WTC11 (cell line): ENCODE measurements at regions not wholly inside any gene's neighbourhood (a gene's known extent, or its start where the extent isn't known, plus 50 kb on each side); places are given as distances from the start of the nearest gene placed in this dataset.
A peak's percentile ranks its signal among the peaks of the same experiment; 100 is the strongest.
"Not testable (repeated sequence)": the region's sequence is repeated elsewhere in the genome, so short reads cannot be mapped to it uniquely, and the experiment has no call there.

ENCODE experiments used
- ATAC-seq: fragments of 200-7000 bp; cut with Tn5 transposase; 2 replicates; pipeline ENCODE4 v1.10.0; 2021; ENCODE audit warnings: mild to moderate bottlenecking, moderate library complexity
- CTCF ChIA-PET: fragments of 300-600 bp; sonication (Branson Sonifier 250); formaldehyde crosslinking; loops from one replicate; lab custom pipeline; 2021; ENCODE audit warnings: antibody characterized with exemption; lab: Charles Lee
- POLR2A ChIA-PET: fragments of 350-600 bp; sonication (Branson Sonifier 250); formaldehyde crosslinking; loops from one replicate; lab custom pipeline; 2021; ENCODE audit warnings: antibody characterized with exemption; lab: Charles Lee
- DNase-seq: peaks from one replicate; pipeline ENCODE4 v3.0.0; 2021; ENCODE audit warnings: low spot score
- H3K27ac Mint-ChIP-seq: 2 replicates; pipeline ENCODE4 v1.8.0; 2021; ENCODE audit warnings: mixed read lengths
- H3K27me3 Mint-ChIP-seq: 2 replicates; pipeline ENCODE4 v1.8.0; 2021; ENCODE audit warnings: low read depth, mild to moderate bottlenecking, moderate library complexity, mixed read lengths
- H3K36me3 Mint-ChIP-seq: 2 replicates; pipeline ENCODE4 v1.8.0; 2021; ENCODE audit warnings: mixed read lengths
- H3K4me1 Mint-ChIP-seq: 2 replicates; pipeline ENCODE4 v1.8.0; 2022; ENCODE audit warnings: mixed read lengths
- H3K4me3 Mint-ChIP-seq: 2 replicates; pipeline ENCODE4 v1.8.0; 2021; ENCODE audit warnings: mild to moderate bottlenecking, moderate library complexity, mixed read lengths
- H3K9me3 Mint-ChIP-seq: 2 replicates; pipeline ENCODE4 v1.8.0; 2021; ENCODE audit warnings: mixed read lengths
- CREB1 ChIP-seq: sonication (generic); formaldehyde crosslinking; IDR thresholded peaks from 2 replicates; pipeline ENCODE4 v1.8.0; 2023; ENCODE audit warnings: mild to moderate bottlenecking, missing genetic modification reagents
- CREM ChIP-seq: sonication (generic); formaldehyde crosslinking; IDR thresholded peaks from 2 replicates; pipeline ENCODE4 v1.8.1; 2022; ENCODE audit warnings: mild to moderate bottlenecking, missing genetic modification reagents, moderate library complexity
- FOXJ3 ChIP-seq: sonication (generic); formaldehyde crosslinking; IDR thresholded peaks from 2 replicates; pipeline ENCODE4 v1.9.0; 2021; ENCODE audit warnings: missing genetic modification reagents, mild to moderate bottlenecking, borderline replicate concordance
- FOXK1 ChIP-seq: sonication (generic); formaldehyde crosslinking; IDR thresholded peaks from 2 replicates; pipeline ENCODE4 v1.8.0; 2022; ENCODE audit warnings: mild to moderate bottlenecking, moderate library complexity, missing genetic modification reagents
- FOXP1 ChIP-seq: sonication (generic); formaldehyde crosslinking; IDR thresholded peaks from 2 replicates; pipeline ENCODE4 v1.8.0; 2022; ENCODE audit warnings: missing genetic modification reagents, mild to moderate bottlenecking, moderate library complexity, borderline replicate concordance
- GRHL2 ChIP-seq: fragments of 250-450 bp; sonication (Bioruptor Pico); IDR thresholded peaks from 2 replicates; pipeline ENCODE4 v1.8.0; 2022; ENCODE audit warnings: mild to moderate bottlenecking, moderate library complexity; ENCODE audit not compliant: insufficient replicate concordance, severe bottlenecking
- JAZF1 ChIP-seq: fragments of 250-450 bp; sonication (Bioruptor Pico); IDR thresholded peaks from 2 replicates; pipeline ENCODE4 v1.9.0; 2021; ENCODE audit warnings: moderate library complexity, mild to moderate bottlenecking, inconsistent platforms
- KAT7 ChIP-seq: sonication (generic); formaldehyde crosslinking; IDR thresholded peaks from 2 replicates; pipeline ENCODE4 v1.8.1; 2023; ENCODE audit warnings: missing genetic modification reagents, mild to moderate bottlenecking, borderline replicate concordance
- MLX ChIP-seq: sonication (generic); formaldehyde crosslinking; IDR thresholded peaks from 2 replicates; pipeline ENCODE4 v1.8.1; 2023; ENCODE audit warnings: mild to moderate bottlenecking, missing genetic modification reagents, moderate library complexity
- OVOL2 ChIP-seq: fragments of 250-450 bp; sonication (Bioruptor Pico); IDR thresholded peaks from 2 replicates; pipeline ENCODE4 v1.9.0; 2021; ENCODE audit warnings: mild to moderate bottlenecking, borderline replicate concordance
- ZNF121 ChIP-seq: sonication (generic); formaldehyde crosslinking; IDR thresholded peaks from 2 replicates; pipeline ENCODE4 v1.8.0; 2023; ENCODE audit warnings: missing genetic modification reagents
- ZNF281 ChIP-seq: sonication (generic); formaldehyde crosslinking; IDR thresholded peaks from 2 replicates; pipeline ENCODE4 v1.8.0; 2023; ENCODE audit warnings: mild to moderate bottlenecking, missing genetic modification reagents
- ZNF425 ChIP-seq: fragments of 250-450 bp; sonication (Bioruptor Pico); conservative IDR thresholded peaks from 2 replicates; pipeline ENCODE4 v1.9.0; 2021; ENCODE audit warnings: mild to moderate bottlenecking
- TF ChIP-seq, protein P1 (sequence below): sonication (generic); formaldehyde crosslinking; IDR thresholded peaks from 2 replicates; pipeline ENCODE4 v1.8.1; 2022; ENCODE audit warnings: mild to moderate bottlenecking, missing genetic modification reagents, moderate library complexity, borderline replicate concordance
- TF ChIP-seq, protein P2 (sequence below): sonication (generic); formaldehyde crosslinking; IDR thresholded peaks from 2 replicates; pipeline ENCODE4 v1.8.1; 2022; ENCODE audit warnings: low read depth, mild to moderate bottlenecking, moderate library complexity, missing genetic modification reagents, borderline replicate concordance
- TF ChIP-seq, protein P3 (sequence below): sonication (generic); formaldehyde crosslinking; IDR thresholded peaks from 2 replicates; pipeline ENCODE4 v1.8.0; 2022; ENCODE audit warnings: mild to moderate bottlenecking, missing genetic modification reagents

GRCh38 chr6:51218181-51218580 lies 399.5 kb downstream of the TFAP2B start (continued):
- TF ChIP-seq GRHL2 (CRISPR knock-in tag) (no peak), ZNF281 (CRISPR knock-in tag) (no peak)
- TF ChIP-seq, protein P1, sequence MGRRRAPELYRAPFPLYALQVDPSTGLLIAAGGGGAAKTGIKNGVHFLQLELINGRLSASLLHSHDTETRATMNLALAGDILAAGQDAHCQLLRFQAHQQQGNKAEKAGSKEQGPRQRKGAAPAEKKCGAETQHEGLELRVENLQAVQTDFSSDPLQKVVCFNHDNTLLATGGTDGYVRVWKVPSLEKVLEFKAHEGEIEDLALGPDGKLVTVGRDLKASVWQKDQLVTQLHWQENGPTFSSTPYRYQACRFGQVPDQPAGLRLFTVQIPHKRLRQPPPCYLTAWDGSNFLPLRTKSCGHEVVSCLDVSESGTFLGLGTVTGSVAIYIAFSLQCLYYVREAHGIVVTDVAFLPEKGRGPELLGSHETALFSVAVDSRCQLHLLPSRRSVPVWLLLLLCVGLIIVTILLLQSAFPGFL (CRISPR knock-in tag), result no peak
- TF ChIP-seq, protein P2, sequence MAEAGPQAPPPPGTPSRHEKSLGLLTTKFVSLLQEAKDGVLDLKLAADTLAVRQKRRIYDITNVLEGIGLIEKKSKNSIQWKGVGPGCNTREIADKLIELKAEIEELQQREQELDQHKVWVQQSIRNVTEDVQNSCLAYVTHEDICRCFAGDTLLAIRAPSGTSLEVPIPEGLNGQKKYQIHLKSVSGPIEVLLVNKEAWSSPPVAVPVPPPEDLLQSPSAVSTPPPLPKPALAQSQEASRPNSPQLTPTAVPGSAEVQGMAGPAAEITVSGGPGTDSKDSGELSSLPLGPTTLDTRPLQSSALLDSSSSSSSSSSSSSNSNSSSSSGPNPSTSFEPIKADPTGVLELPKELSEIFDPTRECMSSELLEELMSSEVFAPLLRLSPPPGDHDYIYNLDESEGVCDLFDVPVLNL (CRISPR knock-in tag), result no peak
- TF ChIP-seq, all 79 proteins: peak for 0

DNA sequence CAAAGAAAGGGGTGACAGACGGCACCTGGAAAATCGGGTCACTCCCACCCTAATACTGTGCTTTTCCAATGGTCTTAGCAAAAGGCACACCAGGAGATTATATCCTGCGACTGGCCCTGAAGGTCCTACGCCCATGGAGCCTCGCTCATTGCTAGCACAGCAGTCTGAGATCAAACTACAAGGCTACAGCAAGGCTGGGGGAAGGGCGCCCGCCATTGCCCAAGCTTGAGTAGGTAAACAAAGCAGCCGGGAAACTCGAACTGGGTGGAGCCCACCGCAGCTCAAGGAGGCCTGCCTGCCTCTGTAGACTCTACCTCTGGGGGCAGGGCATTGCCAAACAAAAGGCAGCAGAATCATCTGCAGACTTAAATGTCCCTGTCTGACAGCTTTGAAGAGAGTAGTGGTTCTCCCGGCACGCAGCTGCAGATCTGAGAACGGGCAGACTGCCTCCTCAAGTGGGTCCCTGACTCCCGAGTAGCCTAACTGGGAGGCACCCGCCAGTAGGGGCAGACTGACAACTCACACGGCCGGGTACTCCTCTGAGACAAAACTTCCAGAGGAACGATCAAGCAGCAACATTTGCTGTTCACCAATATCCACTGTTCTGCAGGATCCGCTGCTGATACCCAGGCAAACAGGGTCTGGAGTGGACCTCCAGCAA lies 406.0 kb downstream of the TFAP2B start:
- ATAC-seq, H3K4me1 Mint-ChIP-seq, POLR2A ChIA-PET, H3K27ac Mint-ChIP-seq, H3K4me3 Mint-ChIP-seq, H3K36me3 Mint-ChIP-seq: not testable (repeated sequence)
- peak; percentile 20 for DNase-seq
- H3K9me3 Mint-ChIP-seq, result peaks cover 12% of the 10 kb centered on the region
- H3K27me3 Mint-ChIP-seq, result peaks cover 40% of the 10 kb centered on the region
- CTCF ChIA-PET, result interaction anchor here (1.2 kb wide), 1 partner anchor 10 kb away, joined by 3 read pairs; no protein-coding TSS in a partner anchor

GRCh38 chr6:51241376-51241775 lies 422.7 kb downstream of the TFAP2B start:
- TF ChIP-seq FOXK1 (CRISPR knock-in tag) (no peak), ZNF121 (no peak), FOXJ3 (CRISPR knock-in tag) (no peak), ZNF425 (no peak), FOXP1 (CRISPR knock-in tag) (no peak), KAT7 (no peak), OVOL2 (CRISPR knock-in tag) (no peak), CREM (no peak), CREB1 (no peak), JAZF1 (no peak), MLX (no peak)
- TF ChIP-seq, protein P3, sequence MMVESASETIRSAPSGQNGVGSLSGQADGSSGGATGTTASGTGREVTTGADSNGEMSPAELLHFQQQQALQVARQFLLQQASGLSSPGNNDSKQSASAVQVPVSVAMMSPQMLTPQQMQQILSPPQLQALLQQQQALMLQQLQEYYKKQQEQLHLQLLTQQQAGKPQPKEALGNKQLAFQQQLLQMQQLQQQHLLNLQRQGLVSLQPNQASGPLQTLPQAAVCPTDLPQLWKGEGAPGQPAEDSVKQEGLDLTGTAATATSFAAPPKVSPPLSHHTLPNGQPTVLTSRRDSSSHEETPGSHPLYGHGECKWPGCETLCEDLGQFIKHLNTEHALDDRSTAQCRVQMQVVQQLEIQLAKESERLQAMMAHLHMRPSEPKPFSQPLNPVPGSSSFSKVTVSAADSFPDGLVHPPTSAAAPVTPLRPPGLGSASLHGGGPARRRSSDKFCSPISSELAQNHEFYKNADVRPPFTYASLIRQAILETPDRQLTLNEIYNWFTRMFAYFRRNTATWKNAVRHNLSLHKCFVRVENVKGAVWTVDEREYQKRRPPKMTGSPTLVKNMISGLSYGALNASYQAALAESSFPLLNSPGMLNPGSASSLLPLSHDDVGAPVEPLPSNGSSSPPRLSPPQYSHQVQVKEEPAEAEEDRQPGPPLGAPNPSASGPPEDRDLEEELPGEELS (CRISPR knock-in tag), result no peak
- ChIA-PET POLR2A (no interaction called here), CTCF (no interaction called here)
- no peak overlapping the region for H3K4me3 Mint-ChIP-seq
- ATAC-seq, result no peak
- no peaks in the 10 kb centered on the region for H3K36me3 Mint-ChIP-seq
- no peaks in the 10 kb centered on the region for H3K9me3 Mint-ChIP-seq
- no peak overlapping the region for H3K27ac Mint-ChIP-seq
- H3K4me1 Mint-ChIP-seq, result no peaks in the 10 kb centered on the region
- DNase-seq, result no peak
- no peaks in the 10 kb centered on the region for H3K27me3 Mint-ChIP-seq
